Activated naive CD4-positive, alpha-beta T cell treated with anti-CD3 and anti-CD28 coated beads, Interleukin-2, amount 50 U/mL, for 24 hours (primary cell): ENCODE measurements at regions not wholly inside any gene's neighbourhood (a gene's known extent, or its start where the extent isn't known, plus 50 kb on each side); places are given as distances from the start of the nearest gene placed in this dataset.

Experiments
- H3K27ac Mint-ChIP-seq: one replicate; pipeline ENCODE4 v1.8.0; 2021; ENCODE audit warnings: mild to moderate bottlenecking, mixed read lengths
- H3K27me3 Mint-ChIP-seq: one replicate; pipeline ENCODE4 v1.8.0; 2021; ENCODE audit warnings: mixed read lengths
- H3K36me3 Mint-ChIP-seq: one replicate; pipeline ENCODE4 v1.8.0; 2021; ENCODE audit warnings: mixed read lengths
- H3K4me1 Mint-ChIP-seq: one replicate; pipeline ENCODE4 v1.8.0; 2021; ENCODE audit warnings: mixed read lengths
- H3K4me3 Mint-ChIP-seq: one replicate; pipeline ENCODE4 v1.8.0; 2021; ENCODE audit warnings: mild to moderate bottlenecking, mixed read lengths
- H3K9me3 Mint-ChIP-seq: one replicate; pipeline ENCODE4 v1.8.0; 2021; ENCODE audit warnings: mixed read lengths

DNA sequence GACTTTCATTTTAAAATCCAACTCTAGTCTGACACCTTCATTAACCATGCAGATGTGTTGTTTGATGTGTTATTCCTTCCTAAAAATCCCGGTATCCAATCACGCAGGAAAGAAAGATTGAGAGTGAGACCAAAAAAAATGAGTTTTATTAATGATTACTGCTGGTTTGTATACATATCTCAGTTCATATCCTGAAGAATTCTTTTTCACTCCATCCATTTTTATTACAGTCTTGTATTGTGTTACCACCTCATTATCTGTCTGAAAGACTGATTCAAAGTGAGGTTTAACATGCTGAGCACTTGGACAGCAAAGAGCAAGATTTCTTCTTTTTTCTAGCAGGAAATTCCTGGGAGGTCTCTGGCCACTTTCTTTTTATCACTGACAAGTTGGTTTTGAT lies 268.3 kb downstream of the CDH11 start:
- Mint-ChIP-seq H3K27me3 (no peaks in the 10 kb centered on the region), H3K36me3 (no peaks in the 10 kb centered on the region), H3K9me3 (no peaks in the 10 kb centered on the region), H3K4me3 (no peak overlapping the region), H3K4me1 (no peaks in the 10 kb centered on the region), H3K27ac (no peak overlapping the region)

DNA sequence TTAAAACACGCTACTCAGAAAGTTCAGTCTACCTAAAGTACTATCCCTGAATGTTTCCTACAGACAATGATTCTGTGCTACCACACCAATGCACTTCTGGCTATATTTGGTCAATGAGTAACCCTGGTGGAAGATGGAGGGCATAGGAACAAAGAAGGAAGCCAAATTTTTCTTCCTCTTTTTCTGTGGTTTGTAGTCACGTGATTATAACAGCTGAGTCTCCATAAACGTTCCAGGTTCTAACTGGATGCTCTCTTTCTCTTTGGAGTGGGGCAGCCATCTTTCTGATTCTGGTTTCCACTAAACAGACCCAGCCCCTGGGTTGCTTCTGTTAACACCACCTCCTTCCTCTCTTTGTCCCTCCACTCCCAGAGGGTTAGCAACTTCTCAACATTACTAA lies 274.9 kb downstream of the CDH11 start:
- Mint-ChIP-seq H3K4me1 (no peaks in the 10 kb centered on the region), H3K27me3 (no peaks in the 10 kb centered on the region), H3K36me3 (no peaks in the 10 kb centered on the region), H3K27ac (no peak overlapping the region), H3K4me3 (no peak overlapping the region), H3K9me3 (peaks cover 15% of the 10 kb centered on the region)

DNA sequence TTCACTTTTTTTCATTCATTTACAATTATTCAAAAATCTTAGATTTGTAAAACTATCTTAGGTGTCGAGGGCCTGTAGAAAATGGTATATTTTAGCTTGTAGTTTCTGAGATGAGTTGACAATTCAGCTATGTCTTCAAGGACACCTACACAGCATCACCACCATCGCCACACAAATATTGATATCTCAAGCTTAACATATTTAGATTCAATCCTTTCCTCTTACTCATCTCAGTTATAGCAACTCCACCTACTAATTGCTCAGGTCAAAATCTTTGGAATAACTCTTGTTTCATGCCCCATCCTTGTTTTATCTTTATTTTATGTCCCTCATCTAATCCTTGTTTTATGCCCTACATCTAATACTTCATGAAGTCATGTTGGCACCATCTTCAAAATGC lies 276.8 kb downstream of the CDH11 start:
- Mint-ChIP-seq H3K9me3 (peaks cover 20% of the 10 kb centered on the region), H3K36me3 (no peaks in the 10 kb centered on the region), H3K4me3 (no peak overlapping the region), H3K4me1 (no peaks in the 10 kb centered on the region), H3K27me3 (no peaks in the 10 kb centered on the region), H3K27ac (no peak overlapping the region)

DNA sequence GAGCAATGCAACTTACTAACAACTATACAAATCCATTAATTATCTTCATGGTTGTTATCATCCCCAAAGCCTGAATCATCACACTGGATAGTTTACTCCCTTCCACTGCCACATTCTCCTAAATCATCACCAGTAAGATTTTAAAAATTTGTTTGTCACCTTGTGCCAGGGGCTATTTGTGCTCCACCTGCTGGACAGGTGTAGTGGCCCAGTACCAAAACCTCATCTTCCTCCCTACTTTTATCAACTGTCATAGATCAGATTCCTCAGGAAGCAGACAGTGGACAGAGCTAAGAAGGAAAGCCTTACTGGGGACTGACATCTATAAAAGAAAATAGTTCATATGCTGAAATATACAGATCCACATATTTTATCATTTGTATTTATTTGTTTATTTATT lies 280.4 kb downstream of the CDH11 start:
- H3K27me3 Mint-ChIP-seq: no peaks in the 10 kb centered on the region
- peaks cover 18% of the 10 kb centered on the region for H3K9me3 Mint-ChIP-seq
- no peak overlapping the region for H3K4me3 Mint-ChIP-seq
- no peak overlapping the region for H3K27ac Mint-ChIP-seq
- H3K4me1 Mint-ChIP-seq: no peaks in the 10 kb centered on the region
- no peaks in the 10 kb centered on the region for H3K36me3 Mint-ChIP-seq

DNA sequence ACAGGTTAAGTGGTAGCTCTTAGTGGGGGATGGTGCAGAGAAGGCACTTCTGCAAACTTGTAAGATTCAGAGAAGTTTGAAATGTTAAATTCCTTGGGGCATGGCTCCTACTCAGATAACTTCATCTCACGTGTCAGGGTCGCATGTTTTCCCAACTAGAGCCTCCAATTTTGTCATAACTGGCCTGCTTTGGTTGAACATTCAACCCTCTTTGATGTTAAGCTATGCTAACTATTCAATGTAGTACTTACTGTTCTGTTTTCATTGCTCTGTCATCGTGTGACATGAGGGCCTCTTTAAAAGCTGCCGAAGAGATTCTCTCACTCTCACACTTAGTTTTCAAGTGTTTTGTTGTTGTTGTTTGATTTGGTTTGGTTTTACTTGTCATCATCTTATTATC lies 280.8 kb downstream of the CDH11 start:
- Mint-ChIP-seq H3K4me1 (no peaks in the 10 kb centered on the region), H3K27me3 (no peaks in the 10 kb centered on the region), H3K27ac (no peak overlapping the region)

DNA sequence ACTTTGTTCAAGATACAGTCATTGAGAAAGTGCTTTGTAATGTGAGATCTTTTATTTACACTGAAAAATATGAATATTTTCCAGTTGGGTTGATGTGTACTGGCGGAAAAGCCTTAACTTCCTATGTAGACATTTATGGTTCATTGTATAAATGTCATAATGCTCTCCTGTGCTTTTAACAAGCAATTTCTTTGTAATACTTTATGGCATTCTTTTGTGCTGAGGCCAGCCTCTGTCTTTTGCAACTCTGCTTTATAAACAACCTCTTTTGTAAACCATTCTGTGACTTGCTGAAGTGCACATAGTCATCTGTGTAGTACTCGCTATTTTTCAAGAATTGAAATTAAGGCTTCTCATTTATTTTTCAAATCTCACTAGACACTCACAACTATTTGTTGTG lies 291.2 kb downstream of the CDH11 start:
- no peaks in the 10 kb centered on the region for H3K4me1 Mint-ChIP-seq
- H3K27ac Mint-ChIP-seq: no peak overlapping the region
- H3K36me3 Mint-ChIP-seq: no peaks in the 10 kb centered on the region
- H3K27me3 Mint-ChIP-seq: no peaks in the 10 kb centered on the region
- no peak overlapping the region for H3K4me3 Mint-ChIP-seq
- H3K9me3 Mint-ChIP-seq: peaks cover 25% of the 10 kb centered on the region

More for the DNA sequence above, 280.8 kb downstream of the CDH11 start:
- Mint-ChIP-seq H3K9me3 (peaks cover 18% of the 10 kb centered on the region), H3K36me3 (no peaks in the 10 kb centered on the region), H3K4me3 (no peak overlapping the region)

DNA sequence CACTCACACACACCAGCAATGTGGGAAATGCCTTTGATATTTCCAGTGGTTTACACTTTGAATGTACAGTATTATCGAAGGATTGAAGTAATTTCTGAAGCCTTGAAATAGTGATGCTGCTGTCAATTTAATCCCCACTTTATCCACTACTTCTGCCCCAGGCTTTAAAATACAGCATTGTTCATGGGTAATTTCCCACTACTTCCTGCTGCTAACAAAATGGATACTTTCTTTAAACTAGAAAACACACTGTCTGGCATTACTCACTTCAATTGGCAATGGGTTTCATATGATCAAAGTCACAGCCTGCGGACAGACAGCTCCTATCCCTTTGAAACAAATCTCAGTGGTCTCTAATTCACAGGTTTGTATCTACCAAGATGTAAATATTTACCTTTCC lies 292.2 kb downstream of the CDH11 start:
- Mint-ChIP-seq H3K4me1 (no peaks in the 10 kb centered on the region), H3K9me3 (peaks cover 30% of the 10 kb centered on the region), H3K27ac (no peak overlapping the region), H3K36me3 (no peaks in the 10 kb centered on the region), H3K27me3 (no peaks in the 10 kb centered on the region), H3K4me3 (no peak overlapping the region)

DNA sequence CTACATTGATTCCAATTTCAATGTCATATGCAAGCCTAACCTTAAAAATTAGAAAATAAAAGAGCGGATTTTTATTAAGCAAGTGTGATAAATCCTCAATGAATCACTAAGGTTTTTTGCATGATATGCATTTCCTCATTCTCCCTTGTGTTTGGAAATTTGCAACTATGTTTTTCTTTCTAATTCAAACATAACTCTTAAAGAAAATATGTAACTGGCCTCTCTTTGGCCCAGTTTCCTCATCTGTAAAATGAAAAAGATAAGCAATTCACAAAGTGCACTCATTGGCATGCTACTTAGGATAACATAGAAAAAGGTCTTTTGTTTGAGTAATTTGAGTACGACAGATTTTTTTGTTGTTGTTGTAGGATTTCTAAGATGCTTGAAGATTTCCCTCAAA lies 295.5 kb downstream of the CDH11 start:
- H3K27ac Mint-ChIP-seq: no peak overlapping the region
- no peak overlapping the region for H3K4me3 Mint-ChIP-seq
- no peaks in the 10 kb centered on the region for H3K36me3 Mint-ChIP-seq
- no peaks in the 10 kb centered on the region for H3K4me1 Mint-ChIP-seq
- H3K9me3 Mint-ChIP-seq: peaks cover 44% of the 10 kb centered on the region
- H3K27me3 Mint-ChIP-seq: no peaks in the 10 kb centered on the region

DNA sequence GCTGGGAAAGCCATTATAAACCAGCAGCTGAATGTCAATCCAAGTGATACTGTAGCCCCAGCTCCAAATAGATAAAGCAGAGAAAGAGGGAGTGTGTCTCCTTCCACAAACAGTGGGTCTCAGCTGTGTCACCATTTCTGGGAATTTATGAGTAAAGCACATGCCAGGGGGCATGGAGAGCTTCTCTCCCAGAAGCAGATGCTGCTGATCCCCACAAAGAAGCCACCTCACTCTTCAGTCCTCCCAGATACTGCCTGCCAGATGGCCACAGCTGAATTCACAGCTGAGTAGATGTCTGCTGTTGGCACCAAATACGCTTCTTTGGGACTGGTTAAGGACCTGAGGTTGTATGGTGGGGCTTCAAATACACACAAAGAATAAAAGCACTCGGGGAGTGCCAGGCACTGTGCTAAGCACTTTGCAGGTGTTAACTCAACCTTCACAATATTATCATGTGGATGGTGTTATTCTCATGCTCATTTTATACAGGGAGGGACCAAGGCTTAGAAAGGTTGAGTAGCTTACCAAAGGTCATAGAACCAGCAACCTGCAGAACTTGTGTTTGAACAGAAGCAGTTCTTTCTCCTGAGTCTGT lies 298.3 kb downstream of the CDH11 start:
- H3K27ac Mint-ChIP-seq: no peak overlapping the region
- H3K4me1 Mint-ChIP-seq: no peaks in the 10 kb centered on the region
- H3K4me3 Mint-ChIP-seq: no peak overlapping the region
- H3K9me3 Mint-ChIP-seq: peaks cover 38% of the 10 kb centered on the region
- H3K27me3 Mint-ChIP-seq: no peaks in the 10 kb centered on the region
- H3K36me3 Mint-ChIP-seq: no peaks in the 10 kb centered on the region

DNA sequence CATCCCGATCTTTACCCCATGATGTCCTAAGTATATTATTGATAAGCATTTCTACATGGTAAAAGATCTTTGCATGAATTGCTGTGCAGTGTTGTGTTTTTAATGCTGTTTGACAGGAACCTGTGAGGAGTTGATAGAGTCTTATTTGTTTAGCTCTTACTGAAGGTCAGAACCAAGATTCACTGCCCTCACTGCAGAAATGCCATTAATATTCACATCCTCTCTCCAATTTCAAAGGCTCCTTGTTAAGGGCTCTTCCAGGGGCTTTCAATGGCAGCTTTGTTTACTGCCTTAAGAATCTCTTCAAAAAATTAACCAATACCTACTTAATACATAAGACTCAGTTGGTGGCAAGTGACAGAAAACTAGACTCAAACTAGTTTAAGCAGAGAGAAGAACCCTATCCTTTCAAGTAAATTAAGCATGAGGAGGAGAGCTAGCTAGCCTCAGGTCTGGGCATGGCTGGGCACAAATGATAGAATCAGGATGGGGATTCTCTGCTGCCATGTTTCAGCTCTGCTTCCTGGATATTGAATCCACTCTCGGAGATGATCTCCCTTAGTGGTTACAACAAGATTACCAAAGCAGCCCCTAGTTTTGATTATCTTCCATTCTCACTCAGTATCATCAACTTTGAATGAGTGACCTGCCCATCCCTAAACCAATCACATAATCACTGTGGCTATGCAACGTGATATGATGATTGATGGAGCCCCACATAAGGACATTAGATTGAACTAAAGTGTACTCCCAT lies 311.8 kb downstream of the CDH11 start:
- Mint-ChIP-seq H3K36me3 (no peaks in the 10 kb centered on the region), H3K9me3 (peaks cover 7% of the 10 kb centered on the region), H3K27me3 (no peaks in the 10 kb centered on the region), H3K4me1 (no peaks in the 10 kb centered on the region), H3K4me3 (no peak overlapping the region), H3K27ac (no peak overlapping the region)

DNA sequence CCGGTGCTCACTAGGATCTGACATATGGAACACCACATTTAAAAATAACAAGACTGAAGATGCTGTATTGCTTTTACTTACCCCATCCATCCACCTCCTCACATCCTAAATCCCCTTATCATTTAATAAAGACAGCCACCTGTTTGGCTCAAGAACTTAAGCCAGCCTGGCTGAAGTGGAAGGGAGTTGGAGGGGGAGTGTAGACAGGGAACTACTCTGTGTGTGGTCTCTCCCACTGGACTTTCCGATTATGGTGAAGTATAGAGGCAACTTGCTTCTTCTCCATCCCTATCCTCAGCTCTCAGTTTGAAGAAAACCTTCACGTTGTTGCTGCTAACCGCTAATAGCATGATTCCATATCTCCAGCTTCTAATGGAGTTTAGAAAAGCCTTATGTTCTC lies 313.4 kb downstream of the CDH11 start:
- Mint-ChIP-seq H3K27ac (no peak overlapping the region), H3K4me3 (no peak overlapping the region), H3K4me1 (no peaks in the 10 kb centered on the region), H3K36me3 (no peaks in the 10 kb centered on the region), H3K9me3 (peaks cover 7% of the 10 kb centered on the region), H3K27me3 (no peaks in the 10 kb centered on the region)

DNA sequence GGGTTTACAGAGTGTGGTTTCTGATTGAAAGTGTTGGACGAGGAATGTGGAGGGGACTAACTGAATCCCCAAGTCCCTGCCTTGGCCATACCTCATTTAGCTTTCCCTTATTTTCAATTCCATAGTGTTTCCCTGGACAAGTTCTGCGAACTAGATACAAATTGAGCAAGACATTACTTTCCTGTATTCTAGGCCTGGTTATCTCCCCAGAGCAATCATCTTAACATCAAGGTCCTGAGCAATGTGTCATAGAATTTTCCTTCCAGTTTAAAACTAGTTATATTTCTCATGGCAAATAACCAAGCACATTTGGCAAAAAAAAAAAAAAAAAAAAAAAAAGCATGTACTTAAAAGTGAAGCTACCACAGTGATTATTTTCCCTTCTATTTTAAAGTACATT lies 330.1 kb downstream of the CDH11 start:
- Mint-ChIP-seq H3K27me3 (no peaks in the 10 kb centered on the region), H3K4me3 (no peak overlapping the region), H3K27ac (no peak overlapping the region), H3K9me3 (peaks cover 23% of the 10 kb centered on the region), H3K36me3 (no peaks in the 10 kb centered on the region), H3K4me1 (no peaks in the 10 kb centered on the region)

DNA sequence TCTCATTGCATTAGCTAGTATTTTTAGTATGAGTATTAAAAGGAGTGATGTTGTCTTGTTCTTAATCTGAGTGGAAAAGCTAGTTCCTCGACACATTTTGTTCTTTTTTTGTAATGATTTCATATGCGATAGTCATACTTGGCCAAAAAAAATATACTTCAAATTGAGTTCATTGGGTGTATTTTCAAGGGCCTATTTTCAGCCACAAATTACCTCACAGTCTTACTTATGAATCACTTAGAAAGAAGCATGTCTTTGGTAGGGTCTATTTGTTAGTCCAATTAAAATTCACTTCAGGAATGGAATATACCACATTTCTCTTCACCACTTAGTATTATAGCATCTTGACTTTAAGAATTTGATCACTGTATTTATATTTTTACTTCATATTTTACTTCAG lies 337.2 kb downstream of the CDH11 start:
- Mint-ChIP-seq H3K36me3 (no peaks in the 10 kb centered on the region), H3K27ac (no peak overlapping the region), H3K9me3 (peaks cover 5% of the 10 kb centered on the region), H3K4me3 (no peak overlapping the region), H3K27me3 (no peaks in the 10 kb centered on the region), H3K4me1 (no peaks in the 10 kb centered on the region)

DNA sequence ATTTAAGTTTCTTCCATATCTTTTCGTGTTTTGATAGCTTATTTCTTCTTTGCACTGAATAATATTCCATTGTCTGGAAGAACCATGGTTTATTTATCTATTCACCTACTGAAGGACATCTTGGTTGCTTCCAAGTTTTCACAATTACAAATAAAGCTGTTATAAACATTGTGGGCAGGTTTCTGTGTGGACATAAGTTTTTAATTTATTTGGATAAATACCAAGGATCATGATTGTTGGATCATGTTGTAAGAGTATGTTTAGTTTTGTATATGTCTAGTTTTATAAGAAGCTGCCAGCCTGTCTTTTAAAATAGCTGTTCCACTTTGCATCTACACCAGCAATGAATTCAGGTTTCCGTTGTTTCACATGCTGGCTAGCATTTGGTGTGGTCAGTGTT lies 339.4 kb downstream of the CDH11 start:
- peaks cover 9% of the 10 kb centered on the region for H3K9me3 Mint-ChIP-seq
- H3K27me3 Mint-ChIP-seq: no peaks in the 10 kb centered on the region
- no peaks in the 10 kb centered on the region for H3K4me1 Mint-ChIP-seq
- no peaks in the 10 kb centered on the region for H3K36me3 Mint-ChIP-seq
- no peak overlapping the region for H3K27ac Mint-ChIP-seq
- no peak overlapping the region for H3K4me3 Mint-ChIP-seq

DNA sequence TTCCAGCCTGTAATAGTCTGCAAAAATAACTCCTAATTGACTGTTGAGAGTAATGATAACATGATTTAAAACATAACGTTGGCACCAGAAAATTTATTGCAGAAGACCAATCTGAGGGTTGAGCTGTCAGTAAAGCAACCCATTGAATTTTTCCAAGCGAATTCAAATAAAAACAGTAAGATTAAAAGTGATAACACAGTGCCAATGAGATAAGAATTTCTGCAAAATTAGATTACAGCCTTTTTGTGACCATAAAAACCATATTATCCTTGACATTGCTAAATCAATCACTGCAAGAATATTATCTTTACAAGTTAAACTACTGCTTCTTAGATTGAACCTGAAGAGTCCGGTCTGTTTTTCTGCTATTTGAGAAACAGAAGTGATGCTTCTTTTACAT lies 341.4 kb downstream of the CDH11 start:
- Mint-ChIP-seq H3K27me3 (no peaks in the 10 kb centered on the region), H3K36me3 (no peaks in the 10 kb centered on the region), H3K4me1 (no peaks in the 10 kb centered on the region), H3K27ac (no peak overlapping the region), H3K9me3 (peaks cover 9% of the 10 kb centered on the region), H3K4me3 (no peak overlapping the region)

DNA sequence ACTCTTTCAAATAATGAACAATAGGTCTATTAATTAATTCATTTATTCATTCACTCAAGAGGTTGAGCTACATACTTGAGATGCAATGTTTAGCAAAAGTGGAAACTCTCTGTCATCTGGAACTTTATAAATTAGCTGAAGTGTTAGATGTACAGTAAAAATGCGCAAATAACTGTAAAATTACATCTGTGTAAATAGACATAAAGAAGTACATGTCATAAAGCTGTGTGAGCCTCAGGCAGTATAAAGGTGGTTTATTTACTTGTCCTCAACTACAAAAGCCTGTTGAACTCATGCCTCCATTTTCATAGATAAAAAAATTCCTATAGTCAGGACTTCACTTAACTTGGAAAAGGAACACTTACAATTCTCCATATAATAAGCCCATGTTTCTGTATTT lies 343.1 kb downstream of the CDH11 start:
- no peaks in the 10 kb centered on the region for H3K36me3 Mint-ChIP-seq
- no peaks in the 10 kb centered on the region for H3K27me3 Mint-ChIP-seq
- H3K4me3 Mint-ChIP-seq: no peak overlapping the region
- H3K27ac Mint-ChIP-seq: no peak overlapping the region
- H3K4me1 Mint-ChIP-seq: no peaks in the 10 kb centered on the region
- H3K9me3 Mint-ChIP-seq: peaks cover 14% of the 10 kb centered on the region

DNA sequence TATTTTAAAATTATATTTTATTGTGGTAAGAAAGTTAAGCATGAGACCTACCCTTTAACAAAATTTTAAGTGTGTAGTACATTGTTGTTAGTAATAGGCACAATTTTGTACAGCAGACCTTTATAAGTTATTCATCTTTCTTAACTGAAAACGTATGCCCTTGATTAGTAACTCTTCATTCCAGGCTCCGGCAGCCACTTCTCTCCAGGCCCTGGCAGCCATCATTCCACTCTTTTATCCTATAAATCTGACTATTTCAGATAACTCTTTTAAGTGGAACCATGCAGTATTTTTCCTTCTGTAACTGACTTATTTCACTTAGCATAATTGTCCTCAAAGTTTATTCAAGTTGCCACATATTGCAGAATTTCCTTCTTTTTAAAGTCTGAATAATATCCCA lies 348.2 kb downstream of the CDH11 start:
- Mint-ChIP-seq H3K9me3 (peaks cover 9% of the 10 kb centered on the region), H3K4me1 (no peaks in the 10 kb centered on the region), H3K27ac (no peak overlapping the region), H3K27me3 (no peaks in the 10 kb centered on the region), H3K4me3 (no peak overlapping the region), H3K36me3 (no peaks in the 10 kb centered on the region)
